DMS 273 treated with DMSO at 0.1 percent for 48 hours (cell line): ENCODE measurements at regions not wholly inside any gene's neighbourhood (a gene's known extent, or its start where the extent isn't known, plus 50 kb on each side); places are given as distances from the start of the nearest gene placed in this dataset.
"Not testable (repeated sequence)": the region's sequence is repeated elsewhere in the genome, so short reads cannot be mapped to it uniquely, and the experiment has no call there.

Experiments
- DNase-seq: peaks from one replicate; lab custom pipeline; 2025; lab: John Stamatoyannopoulos, UW

DNA sequence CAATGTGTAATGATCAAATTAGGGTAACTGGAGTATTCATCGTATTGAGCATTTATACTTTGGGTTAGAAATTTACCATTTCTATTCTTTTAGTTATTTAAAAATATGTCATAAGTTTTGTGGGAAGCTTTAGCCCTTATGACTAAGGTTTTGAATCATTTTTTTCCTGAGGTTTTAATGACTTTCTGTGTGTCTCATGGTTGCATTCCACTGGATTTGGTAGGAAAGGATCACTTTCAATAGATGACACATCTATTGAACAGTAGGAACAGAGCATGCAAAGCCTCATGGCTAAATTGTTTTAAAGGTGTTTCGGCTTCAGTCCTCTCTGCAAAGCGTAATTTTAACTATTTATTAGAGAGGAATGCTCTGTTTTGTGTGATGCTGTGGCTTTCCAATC is 512.4 kb upstream of the CHD1 start:
- DNase-seq, result no peak

GRCh38 chr5:99438619-99439018 is 509.8 kb upstream of the CHD1 start:
- no peak for DNase-seq

GRCh38 chr5:99437986-99438385 is 509.2 kb upstream of the CHD1 start:
- no peak for DNase-seq

GRCh38 chr5:99423396-99423795 is 494.6 kb upstream of the CHD1 start:
- not testable (repeated sequence) for DNase-seq

DNA sequence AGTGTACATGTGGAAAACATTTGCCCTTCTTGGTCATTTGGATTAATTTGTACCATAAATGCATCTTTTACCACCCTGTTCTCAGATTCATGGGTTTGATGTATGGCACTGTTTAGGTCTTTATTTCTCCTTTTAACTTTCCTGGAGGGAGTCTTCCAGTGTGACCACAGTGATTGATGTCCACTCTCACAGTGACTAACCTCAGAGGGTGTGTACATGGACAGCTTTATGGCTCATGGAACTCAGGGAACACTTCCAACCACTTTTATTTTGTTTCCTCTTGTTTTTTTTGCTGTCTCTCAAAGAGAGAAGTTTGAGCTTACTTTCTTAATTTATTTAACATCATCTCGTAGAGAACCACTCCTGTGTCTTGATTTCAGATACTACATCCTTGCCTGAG is 489.8 kb upstream of the CHD1 start:
- not testable (repeated sequence) for DNase-seq

DNA sequence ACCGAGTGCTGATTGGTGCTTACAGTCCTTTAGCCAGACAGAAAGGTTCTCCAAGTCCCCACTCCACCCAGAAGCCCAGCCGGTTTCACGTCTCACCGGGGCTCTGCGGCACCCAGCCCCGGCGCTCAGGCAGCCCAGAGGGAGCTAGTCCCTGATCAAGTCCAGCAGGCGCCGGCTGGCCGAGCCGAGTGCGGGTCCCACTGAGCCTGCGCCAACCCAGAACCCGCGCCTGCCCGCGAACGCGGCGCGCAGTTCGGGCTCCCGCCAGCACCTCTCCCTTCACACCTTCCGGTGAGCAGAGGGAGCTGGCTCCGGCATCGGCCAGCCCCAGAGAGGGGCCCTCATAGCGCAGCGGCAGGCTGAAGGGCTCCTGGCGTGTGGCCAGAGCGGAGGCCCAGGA is 481.6 kb upstream of the CHD1 start:
- DNase-seq, result not testable (repeated sequence)

GRCh38 chr5:99404764-99405302 is 476.0 kb upstream of the CHD1 start:
- DNase-seq, result not testable (repeated sequence)

DNA sequence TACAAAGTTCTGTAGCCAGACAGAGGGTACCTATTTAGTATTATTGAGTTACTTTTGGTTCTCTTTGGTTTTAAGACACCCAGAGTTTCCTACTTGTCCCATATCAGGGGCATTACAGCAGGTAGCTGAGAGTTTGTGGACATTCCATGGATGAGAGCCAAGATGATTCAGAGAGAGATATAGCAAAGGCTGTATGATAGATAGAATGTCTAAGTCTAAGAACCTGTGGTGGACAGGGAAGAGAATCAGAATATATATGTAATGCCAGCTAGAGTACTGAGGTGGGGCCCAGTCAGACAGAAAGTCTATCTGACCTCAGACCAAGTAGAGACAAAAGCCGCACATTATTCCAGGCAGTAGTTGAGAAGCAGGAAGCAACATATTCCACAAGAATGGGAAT is 471.8 kb upstream of the CHD1 start:
- not testable (repeated sequence) for DNase-seq

DNA sequence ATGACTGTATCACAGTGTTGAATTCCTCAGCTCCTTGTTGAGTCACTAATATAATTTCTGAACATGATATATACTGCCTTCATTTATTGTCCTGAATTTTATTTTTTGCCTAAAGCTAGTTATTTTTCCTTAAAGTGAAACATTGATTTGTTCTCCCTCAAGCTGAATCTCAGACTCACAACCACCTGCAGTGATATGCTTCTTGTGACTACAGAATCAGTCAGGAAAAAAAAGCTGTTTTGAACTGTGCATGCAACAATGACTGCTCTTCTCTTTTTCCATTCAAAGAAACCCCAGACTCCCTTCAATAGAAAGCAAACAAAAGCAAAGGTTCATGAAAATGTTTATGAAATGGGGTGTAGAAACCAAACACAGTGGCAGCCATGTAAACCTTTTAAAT is 470.2 kb upstream of the CHD1 start:
- DNase-seq, result no peak

DNA sequence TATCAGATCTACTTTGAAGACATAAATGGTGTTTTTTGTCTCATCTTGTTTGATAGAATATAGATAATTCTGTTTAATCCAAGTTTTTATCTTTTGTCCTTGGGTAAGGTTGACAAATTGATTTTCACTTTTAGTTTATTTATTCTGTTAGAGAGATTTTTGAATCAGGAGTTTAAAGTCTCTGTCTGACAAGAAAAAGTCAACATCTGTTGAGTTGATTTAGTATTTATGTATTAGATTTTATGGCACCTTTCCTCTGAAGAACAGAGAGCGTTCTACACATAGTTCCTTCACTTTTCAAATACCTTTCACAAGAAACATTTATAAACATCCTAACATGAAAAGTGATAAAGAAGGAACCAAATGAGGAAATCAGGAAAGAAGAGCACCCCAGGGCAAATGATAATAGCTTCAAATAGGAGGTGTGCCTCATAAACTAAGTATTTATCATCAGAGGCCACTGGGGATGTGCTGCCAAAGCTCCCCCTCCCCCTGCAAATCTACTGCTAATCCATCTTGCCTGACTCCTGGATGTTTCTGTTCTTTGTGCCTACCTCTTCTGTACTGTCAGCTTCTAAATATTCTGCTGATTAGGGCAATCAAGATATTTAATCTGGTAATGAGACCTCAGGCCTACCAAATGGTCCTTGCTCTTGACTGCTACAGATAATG is 457.7 kb upstream of the CHD1 start:
- DNase-seq, result no peak

- DNase-seq, result no peak
These were observed 450.4 kb upstream of the CHD1 start for GRCh38 chr5:99379187-99379586.

- no peak for DNase-seq
These were observed 449.6 kb upstream of the CHD1 start for GRCh38 chr5:99378443-99378842.

DNA sequence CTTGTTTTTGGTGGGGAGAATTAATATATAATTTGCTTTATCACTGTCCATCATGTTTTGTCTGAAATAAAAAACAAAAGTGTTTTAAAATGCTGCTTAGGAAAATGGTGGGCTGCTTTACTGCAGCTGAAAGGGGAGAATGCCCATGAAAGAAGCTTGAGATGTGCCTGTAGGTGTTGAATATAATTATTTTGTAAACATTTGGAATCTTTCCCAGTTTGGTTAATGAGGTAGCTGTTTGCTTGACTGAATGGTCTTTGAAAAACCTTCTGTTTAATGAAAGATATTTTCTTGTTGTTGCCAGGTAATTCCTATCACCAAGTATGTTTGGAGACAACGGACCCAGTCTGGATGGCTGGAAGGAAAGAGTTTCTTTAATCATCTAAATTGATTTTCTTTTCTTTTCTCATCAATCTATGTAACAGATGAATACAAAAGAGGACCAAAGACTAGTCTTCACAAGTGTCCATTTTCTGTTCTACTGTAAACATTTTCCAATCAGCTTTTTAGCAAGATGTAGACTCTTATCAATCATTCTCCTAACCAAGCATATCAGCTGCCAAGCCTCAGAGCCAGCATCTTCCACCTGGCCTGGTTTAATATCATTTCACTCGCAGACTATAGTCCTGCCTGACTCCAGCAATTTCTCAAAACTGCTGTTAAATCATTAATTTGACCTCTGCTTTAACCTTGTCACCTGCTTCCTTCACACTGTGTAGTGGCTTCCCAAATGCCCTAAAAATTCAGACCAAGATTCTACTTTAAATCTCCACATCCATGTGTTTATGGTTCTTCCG is 441.2 kb upstream of the CHD1 start:
- no peak for DNase-seq

DNA sequence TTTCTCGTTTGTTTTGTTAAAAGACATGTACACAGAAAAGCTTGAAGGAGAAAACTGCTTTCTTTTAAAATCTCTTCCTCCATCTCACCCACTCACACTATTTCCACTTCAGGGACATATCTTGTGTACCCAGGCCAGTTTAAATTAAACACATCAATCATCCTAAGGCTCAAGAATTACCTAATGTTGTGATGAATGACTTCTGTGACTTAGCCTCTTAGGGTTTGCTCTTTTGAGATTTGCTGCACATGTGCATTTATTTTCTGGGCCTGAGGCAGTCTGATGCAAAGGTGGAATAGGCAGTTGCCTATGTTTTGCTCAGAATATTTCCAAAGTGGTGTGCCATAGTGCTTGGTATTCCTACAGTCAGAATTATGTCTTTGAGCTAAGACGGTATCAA is 439.9 kb upstream of the CHD1 start:
- no peak for DNase-seq

DNA sequence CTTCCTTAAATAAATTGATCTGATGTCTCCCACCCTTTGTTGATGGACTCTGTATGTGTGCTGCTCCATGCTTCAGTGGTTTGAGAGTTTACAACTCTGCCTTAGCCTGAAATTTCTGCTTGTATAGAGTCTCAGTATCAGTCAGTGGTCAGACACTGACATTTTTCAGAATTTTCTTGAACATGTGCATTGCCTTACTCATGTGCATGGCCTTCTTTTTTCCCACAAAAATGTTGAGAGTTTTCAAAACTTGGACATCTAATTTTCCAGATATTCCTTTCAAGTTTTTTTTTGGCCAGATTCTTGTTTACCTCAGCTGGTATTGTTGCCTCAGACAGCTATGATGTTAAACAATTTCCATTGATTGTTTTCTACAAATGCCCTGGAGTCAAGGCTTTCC is 427.1 kb upstream of the CHD1 start:
- no peak for DNase-seq

DNA sequence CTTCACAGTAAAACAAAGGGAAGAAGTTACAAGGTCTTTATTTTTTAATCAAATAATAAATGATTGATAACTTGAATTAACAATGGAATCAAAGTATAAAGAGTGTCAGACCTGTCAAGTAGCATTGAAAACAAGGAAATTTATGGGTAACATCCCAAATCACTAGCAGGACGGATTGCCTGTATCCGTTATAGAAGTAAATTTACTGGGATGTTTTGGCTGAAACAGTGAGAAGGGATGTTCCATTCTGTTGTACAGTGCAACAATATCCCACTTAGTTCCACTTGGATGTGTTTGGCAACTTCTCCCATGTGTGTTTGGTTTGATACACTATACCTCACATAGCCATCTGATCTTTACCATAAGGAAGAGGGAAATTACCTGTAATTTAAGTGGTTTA is 421.0 kb upstream of the CHD1 start:
- DNase-seq, result no peak

- DNase-seq, result no peak
These were observed 419.8 kb upstream of the CHD1 start for GRCh38 chr5:99348597-99348996.

DNA sequence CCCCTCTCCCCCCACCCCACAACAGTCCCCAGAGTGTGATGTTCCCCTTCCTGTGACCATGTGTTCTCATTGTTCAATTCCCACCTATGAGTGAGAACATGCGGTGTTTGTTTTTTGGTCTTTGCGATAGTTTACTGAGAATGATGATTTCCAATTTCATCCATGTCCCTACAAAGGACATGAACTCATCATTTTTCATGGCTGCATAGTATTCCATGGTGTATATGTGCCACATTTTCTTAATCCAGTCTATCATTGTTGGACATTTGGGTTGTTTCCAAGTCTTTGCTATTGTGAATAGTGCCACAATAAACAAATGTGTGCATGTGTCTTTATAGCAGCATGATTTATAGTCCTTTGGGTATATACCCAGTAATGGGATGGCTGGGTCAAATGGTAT is 411.0 kb upstream of the CHD1 start:
- DNase-seq, result not testable (repeated sequence)

DNA sequence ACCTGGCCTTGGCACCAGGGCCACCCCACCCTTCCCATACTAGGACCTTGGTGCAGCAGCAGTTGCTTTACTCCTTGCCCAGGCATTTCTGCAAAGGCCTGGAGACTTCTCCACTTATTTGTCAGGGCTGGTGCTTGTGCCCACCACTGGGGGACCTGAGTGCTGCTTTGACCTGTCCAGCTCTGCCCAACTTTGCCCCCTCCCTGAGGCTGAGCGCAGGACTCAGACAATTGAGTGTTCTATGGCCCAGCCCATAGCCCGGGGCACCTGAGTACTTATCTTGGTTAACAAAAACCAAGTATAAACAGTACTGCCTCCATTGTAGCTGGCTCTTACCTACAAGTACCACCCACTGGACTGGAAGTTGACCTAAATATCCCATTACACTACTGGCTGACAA is 406.1 kb upstream of the CHD1 start:
- DNase-seq, result no peak

- DNase-seq, result no peak
These were observed 402.3 kb upstream of the CHD1 start for GRCh38 chr5:99331061-99331460.

DNA sequence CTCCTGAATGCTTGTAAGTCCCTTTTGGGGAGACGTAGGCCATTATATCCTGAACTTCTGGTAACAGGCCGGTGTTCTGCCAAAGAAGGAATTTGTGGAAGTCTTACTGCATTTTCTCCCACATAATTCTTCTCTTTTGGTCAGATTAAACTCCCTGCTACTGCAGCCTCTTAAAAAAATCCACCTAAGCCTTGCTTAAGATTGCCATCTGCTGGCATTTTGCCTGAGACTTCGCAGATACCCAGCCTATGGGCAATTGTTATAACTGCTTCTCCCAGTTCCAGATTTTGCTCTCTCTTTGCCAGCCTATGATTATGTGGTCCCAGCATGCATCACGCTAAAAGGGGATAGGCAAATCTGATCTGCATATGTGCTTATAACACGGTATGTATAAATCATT is 391.6 kb upstream of the CHD1 start:
- no peak for DNase-seq

DNA sequence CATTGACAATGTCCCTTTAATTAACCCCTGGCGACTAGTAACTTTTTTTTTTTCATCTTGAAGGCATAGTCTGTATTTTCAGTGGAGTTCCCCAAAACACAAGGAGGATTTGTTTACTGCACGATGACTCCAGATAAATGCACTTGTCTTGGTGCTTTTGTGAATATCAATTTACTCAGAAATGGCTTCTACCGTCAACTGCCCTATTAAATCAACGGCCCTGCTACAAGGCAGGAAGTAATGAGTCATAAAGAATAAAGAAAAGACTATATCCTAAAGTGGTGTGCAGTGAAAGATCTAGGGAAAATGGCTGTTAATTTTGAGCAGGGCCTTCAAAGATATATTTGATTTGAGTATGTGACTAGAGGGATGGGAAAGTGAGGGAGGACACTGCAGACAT is 388.3 kb upstream of the CHD1 start:
- no peak for DNase-seq

GRCh38 chr5:99316484-99316883 is 387.7 kb upstream of the CHD1 start:
- DNase-seq, result no peak
